HEK293T (cell line): ENCODE measurements at regions not wholly inside any gene's neighbourhood (a gene's known extent, or its start where the extent isn't known, plus 50 kb on each side); places are given as distances from the start of the nearest gene placed in this dataset.

ENCODE experiments used
- CTCF ChIA-PET: fragments of 350-600 bp; formaldehyde crosslinking; extraction: SDS; loops from one replicate; lab custom pipeline; 2021; ENCODE audit warnings: antibody characterized with exemption, inconsistent platforms; lab: Yijun Ruan, JAX
- POLR2A ChIA-PET: fragments of 350-600 bp; formaldehyde crosslinking; extraction: SDS; loops from one replicate; lab custom pipeline; 2020; ENCODE audit warnings: antibody characterized with exemption, inconsistent platforms; lab: Yijun Ruan, JAX
- DNase-seq: peaks from one replicate; pipeline ENCODE4 v3.0.0; 2012; ENCODE audit warnings: mixed read lengths; ENCODE audit errors: extremely low spot score
- ARNT ChIP-seq: fragments of 450-650 bp; IDR thresholded peaks from 2 replicates; pipeline ENCODE4 v1.6.1; 2017; ENCODE audit warnings: mild to moderate bottlenecking
- BHLHE40 ChIP-seq: fragments of 450-650 bp; IDR thresholded peaks from 2 replicates; pipeline ENCODE4 v1.6.1; 2016; ENCODE audit warnings: mild to moderate bottlenecking, moderate library complexity, borderline replicate concordance
- CTBP1 ChIP-seq: fragments of 450-650 bp; IDR thresholded peaks from 2 replicates; pipeline ENCODE4 v1.6.1; 2016; ENCODE audit warnings: borderline replicate concordance
- ELF4 ChIP-seq: fragments of 450-650 bp; IDR thresholded peaks from 2 replicates; pipeline ENCODE4 v1.6.1; 2017; ENCODE audit warnings: antibody characterized with exemption
- FOXA1 ChIP-seq: fragments of 450-650 bp; IDR thresholded peaks from 2 replicates; pipeline ENCODE4 v1.6.1; 2016; ENCODE audit warnings: mild to moderate bottlenecking
- FOXK2 ChIP-seq: fragments of 450-650 bp; IDR thresholded peaks from 2 replicates; pipeline ENCODE4 v1.6.1; 2016; ENCODE audit warnings: mild to moderate bottlenecking
- FOXM1 ChIP-seq: fragments of 450-650 bp; IDR thresholded peaks from 2 replicates; pipeline ENCODE4 v1.6.1; 2017; ENCODE audit warnings: mild to moderate bottlenecking, borderline replicate concordance
- HDGF ChIP-seq: fragments of 450-650 bp; IDR thresholded peaks from 2 replicates; pipeline ENCODE4 v1.6.1; 2017; ENCODE audit warnings: antibody characterized with exemption, borderline replicate concordance
- L3MBTL2 ChIP-seq: fragments of 450-650 bp; conservative IDR thresholded peaks from 2 replicates; pipeline ENCODE4 v1.6.1; 2016; ENCODE audit warnings: mild to moderate bottlenecking
- LEF1 ChIP-seq: fragments of 450-650 bp; IDR thresholded peaks from 2 replicates; pipeline ENCODE4 v1.6.1; 2017; ENCODE audit warnings: mild to moderate bottlenecking, borderline replicate concordance
- NFRKB ChIP-seq: fragments of 450-650 bp; IDR thresholded peaks from 2 replicates; pipeline ENCODE4 v1.6.1; 2016; ENCODE audit warnings: mild to moderate bottlenecking, moderate library complexity
- SP1 ChIP-seq: fragments of 450-650 bp; IDR thresholded peaks from 2 replicates; pipeline ENCODE4 v1.6.1; 2017
- SUZ12 ChIP-seq: fragments of 450-650 bp; IDR thresholded peaks from 2 replicates; pipeline ENCODE4 v1.6.1; 2016; ENCODE audit warnings: mild to moderate bottlenecking
- TARDBP ChIP-seq: fragments of 450-650 bp; IDR thresholded peaks from 2 replicates; pipeline ENCODE4 v1.6.1; 2016
- ZNF384 ChIP-seq: fragments of 450-650 bp; IDR thresholded peaks from 2 replicates; pipeline ENCODE4 v1.6.1; 2016
- TF ChIP-seq, protein P1 (sequence below): fragments of 450-650 bp; IDR thresholded peaks from 2 replicates; pipeline ENCODE4 v1.6.1; 2016

DNA sequence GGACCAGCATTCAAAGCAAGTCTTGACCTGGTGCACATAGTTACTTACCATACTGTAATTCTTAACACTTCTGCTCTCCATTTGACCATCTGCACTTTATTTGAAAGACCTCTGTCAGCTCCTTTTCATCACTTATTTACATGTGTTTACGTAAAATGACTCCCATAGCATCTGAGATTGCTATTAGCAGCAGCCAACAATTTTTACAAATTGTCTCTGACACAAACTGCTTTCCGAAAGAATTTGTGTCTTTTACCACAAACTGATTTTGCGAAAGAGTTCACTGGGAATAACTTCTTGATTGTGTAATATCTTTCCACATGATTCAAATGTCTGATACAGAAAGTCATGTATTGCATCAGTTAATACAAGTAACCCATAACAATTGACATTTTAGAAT is 144.1 kb upstream of the PEX5L start:
- CTCF ChIA-PET = no interaction called here
- TF ChIP-seq SUZ12 (no peak), BHLHE40 (no peak), SP1 (no peak), HDGF (no peak), FOXA1 (no peak), NFRKB (no peak), CTBP1 (no peak), TARDBP (no peak), FOXM1 (no peak), L3MBTL2 (no peak)
- TF ChIP-seq, protein P1, sequence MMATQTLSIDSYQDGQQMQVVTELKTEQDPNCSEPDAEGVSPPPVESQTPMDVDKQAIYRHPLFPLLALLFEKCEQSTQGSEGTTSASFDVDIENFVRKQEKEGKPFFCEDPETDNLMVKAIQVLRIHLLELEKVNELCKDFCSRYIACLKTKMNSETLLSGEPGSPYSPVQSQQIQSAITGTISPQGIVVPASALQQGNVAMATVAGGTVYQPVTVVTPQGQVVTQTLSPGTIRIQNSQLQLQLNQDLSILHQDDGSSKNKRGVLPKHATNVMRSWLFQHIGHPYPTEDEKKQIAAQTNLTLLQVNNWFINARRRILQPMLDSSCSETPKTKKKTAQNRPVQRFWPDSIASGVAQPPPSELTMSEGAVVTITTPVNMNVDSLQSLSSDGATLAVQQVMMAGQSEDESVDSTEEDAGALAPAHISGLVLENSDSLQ = no peak
- POLR2A ChIA-PET = no interaction called here
- no peak for DNase-seq

DNA sequence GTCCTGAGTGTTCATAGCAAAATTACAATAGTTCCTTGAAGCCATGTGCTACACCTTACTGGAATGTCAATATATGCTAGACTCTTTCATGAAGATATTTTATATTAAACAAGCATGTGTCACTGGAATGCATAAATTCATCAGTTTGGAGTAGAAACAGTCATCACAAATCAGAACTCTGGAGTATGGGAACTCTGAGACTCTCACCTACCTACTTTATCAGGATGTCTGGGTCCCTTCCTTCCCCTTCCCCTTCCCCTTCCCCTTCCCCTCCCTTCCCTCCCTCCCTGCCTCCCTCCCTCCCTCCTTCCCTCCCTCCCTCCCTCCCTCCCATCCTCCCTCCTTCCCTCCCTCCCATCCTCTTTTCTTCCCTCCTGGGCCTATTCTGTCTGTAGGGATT is 144.7 kb upstream of the PEX5L start:
- CTCF ChIA-PET = no interaction called here
- DNase-seq = no peak
- TF ChIP-seq ELF4 (no peak), LEF1 (no peak), TARDBP (no peak), L3MBTL2 (no peak), ZNF384 (no peak), NFRKB (no peak), SUZ12 (no peak), SP1 (no peak), FOXA1 (no peak), CTBP1 (no peak), FOXM1 (no peak), FOXK2 (no peak), HDGF (no peak), BHLHE40 (no peak)
- TF ChIP-seq, protein P1 = no peak
- POLR2A ChIA-PET = no interaction called here

DNA sequence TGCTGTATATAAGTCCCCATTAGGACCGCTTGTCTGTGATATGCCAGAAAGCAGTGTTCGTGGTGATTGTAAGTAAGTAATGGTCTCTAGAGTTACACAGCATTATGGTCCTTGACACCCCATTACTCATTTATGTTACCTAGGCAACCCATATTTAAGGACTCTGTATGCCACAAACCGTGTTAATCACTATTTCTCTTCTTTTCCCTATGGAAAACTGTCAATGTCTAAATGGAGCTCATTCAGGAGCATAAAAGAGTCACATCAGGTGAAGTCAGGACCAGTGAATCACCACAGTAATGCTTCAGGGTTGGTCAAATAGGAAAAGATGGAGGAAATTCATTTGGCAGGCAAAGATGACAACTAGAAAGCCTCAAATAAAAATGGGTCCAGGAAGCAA is 146.6 kb upstream of the PEX5L start:
- CTCF ChIA-PET = no interaction called here

DNA sequence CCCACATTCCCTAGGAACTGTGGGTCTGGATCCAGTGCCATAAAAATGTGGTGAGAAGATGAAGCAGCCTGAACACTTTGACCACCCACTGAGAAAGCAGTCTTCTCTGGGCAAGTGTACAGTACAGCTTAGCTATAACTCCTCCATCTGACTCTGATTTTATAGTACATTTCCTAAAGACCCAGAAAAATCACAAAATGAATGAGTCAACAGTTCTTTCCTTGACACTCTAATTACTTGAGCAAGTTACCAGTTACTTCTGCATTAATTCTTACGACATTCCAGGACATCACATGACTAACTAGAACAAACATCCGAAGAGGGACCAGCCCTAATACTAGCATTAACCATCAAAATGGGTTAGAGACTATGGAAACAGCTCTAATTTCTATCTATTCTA is 148.1 kb upstream of the PEX5L start:
- no peak for TF ChIP-seq FOXK2
- TF ChIP-seq, protein P1 = no peak
- no peak for TF ChIP-seq SP1
- TF ChIP-seq ZNF384 = no peak
- TF ChIP-seq ELF4 = no peak
- no peak for TF ChIP-seq LEF1
- no peak for TF ChIP-seq SUZ12
- no peak for TF ChIP-seq FOXA1
- no peak for TF ChIP-seq CTBP1
- TF ChIP-seq L3MBTL2 = no peak
- ChIA-PET CTCF (no interaction called here), POLR2A (no interaction called here)
- no peak for DNase-seq

More for the DNA sequence above, 146.6 kb upstream of the PEX5L start:
- no peak for TF ChIP-seq L3MBTL2
- no peak for TF ChIP-seq ZNF384
- POLR2A ChIA-PET = no interaction called here
- DNase-seq = no peak

DNA sequence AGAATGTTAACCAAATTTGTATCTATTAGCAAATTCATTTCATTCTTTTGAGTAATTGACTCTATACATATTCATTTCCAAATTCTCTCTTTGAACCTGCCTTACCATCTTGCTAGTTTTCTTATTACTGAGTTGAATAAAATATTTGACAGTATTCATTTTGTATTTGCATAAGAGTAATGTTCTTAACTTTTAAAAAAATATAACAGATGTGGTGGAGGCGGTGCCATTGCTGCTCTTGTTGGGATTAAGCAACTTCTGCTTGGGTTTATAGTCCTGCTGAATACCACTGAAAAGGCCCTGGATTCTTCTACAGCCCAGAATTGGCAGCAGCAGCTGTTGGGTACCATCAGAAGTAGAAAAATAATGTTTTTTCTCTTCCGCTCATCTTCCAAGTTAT is 148.9 kb upstream of the PEX5L start:
- CTCF ChIA-PET = no interaction called here
- POLR2A ChIA-PET = no interaction called here
- DNase-seq = no peak
- no peak for TF ChIP-seq ZNF384
- no peak for TF ChIP-seq BHLHE40
- TF ChIP-seq ARNT = no peak
- TF ChIP-seq ELF4 = no peak
- no peak for TF ChIP-seq TARDBP

DNA sequence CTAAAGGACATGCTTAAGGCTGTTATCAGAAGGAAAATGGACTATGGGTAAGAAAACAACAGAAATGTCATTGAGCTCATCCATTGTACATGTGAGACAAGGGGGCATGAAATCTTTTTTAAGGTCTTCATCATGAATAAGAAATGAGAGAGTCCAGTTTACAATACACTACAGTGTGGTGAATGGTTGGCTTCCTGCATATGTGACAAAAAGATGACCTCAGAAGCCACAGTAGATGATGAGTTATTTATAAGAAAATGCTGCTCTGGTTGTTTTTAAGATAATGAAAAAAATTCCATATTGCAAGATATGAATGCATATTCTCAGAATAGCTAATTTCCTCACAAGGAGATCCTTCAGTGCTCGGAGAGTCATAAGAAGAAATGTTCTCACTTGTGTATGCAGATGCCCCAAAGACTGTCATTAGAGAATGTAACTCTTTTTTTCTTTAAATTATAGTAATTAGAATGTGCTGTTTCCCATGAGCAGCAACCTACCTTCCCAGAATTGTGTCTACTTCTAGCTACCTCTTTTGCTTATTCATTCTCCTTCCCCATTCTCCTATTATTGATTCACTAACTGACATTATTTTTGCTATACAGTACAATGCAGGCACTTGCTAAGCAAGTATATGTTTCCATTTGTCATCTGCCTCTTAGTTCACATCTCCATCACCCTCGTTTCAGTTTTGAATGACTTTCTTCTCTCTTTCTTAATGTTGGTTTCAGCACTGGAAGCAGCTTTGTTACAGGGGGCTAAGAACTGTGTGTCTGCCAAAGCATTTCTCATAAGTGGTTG is 152.0 kb upstream of the PEX5L start:
- DNase-seq = no peak
- ChIA-PET POLR2A (no interaction called here), CTCF (no interaction called here)
- TF ChIP-seq FOXK2 = no peak
- TF ChIP-seq HDGF = no peak
- TF ChIP-seq, protein P1 = no peak
- no peak for TF ChIP-seq SP1
- no peak for TF ChIP-seq TARDBP
- TF ChIP-seq ARNT = no peak
- no peak for TF ChIP-seq ZNF384
- no peak for TF ChIP-seq FOXA1
- no peak for TF ChIP-seq L3MBTL2
- no peak for TF ChIP-seq LEF1
- no peak for TF ChIP-seq SUZ12
- no peak for TF ChIP-seq NFRKB
- no peak for TF ChIP-seq BHLHE40
- TF ChIP-seq ELF4 = no peak
- TF ChIP-seq FOXM1 = no peak
- TF ChIP-seq CTBP1 = no peak
